NCI-H2196 (cell line): ENCODE measurements at regions not wholly inside any gene's neighbourhood (a gene's known extent, or its start where the extent isn't known, plus 50 kb on each side); places are given as distances from the start of the nearest gene placed in this dataset.

Source experiments
- DNase-seq: peaks from one replicate; lab custom pipeline; 2025; ENCODE audit not compliant: unreplicated experiment; lab: John Stamatoyannopoulos, UW

GRCh38 chr4:123092586-123092985, 170.2 kb upstream of the NUDT6 start:
- no peak for DNase-seq

GRCh38 chr4:123093236-123093635, 170.8 kb upstream of the NUDT6 start:
- DNase-seq, result no peak

- no peak for DNase-seq
These were observed 173.6 kb upstream of the NUDT6 start for GRCh38 chr4:123096038-123096437.

- DNase-seq, result no peak
These were observed 180.6 kb upstream of the NUDT6 start for GRCh38 chr4:123102897-123103471.

DNA sequence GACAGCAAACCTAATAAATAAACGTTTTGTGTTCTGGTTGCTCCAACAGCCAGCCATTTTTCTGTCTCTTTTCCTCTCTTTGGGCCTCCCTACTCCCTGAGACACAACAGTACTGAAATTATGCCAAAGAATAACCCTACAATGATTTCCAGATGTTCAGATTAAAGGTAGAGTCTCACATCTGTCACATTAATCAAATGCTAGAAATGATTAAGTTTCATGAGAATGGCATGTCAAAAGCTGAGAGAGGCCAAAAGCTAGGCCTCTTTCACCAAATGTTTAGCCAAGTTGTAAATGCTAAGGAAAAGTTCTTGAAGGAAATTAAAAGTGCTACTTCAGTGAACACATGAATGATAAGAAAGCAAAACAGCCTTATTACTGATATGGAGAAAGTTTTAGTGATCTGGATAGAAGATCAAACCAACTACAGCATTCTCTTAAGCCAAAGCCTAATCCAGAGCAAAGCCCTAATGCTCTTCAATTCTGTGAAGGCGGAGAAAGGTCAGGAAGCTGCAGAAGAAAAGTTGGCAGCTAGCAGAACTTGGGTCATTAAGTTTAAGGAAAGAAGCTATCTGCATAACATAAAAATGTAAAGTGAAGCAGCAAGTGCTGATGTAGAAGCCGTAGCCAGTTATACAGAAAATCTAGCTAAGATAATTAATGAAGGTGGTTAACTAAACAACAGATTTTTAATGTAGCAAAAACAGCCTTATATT, 182.1 kb upstream of the NUDT6 start:
- no peak for DNase-seq

DNA sequence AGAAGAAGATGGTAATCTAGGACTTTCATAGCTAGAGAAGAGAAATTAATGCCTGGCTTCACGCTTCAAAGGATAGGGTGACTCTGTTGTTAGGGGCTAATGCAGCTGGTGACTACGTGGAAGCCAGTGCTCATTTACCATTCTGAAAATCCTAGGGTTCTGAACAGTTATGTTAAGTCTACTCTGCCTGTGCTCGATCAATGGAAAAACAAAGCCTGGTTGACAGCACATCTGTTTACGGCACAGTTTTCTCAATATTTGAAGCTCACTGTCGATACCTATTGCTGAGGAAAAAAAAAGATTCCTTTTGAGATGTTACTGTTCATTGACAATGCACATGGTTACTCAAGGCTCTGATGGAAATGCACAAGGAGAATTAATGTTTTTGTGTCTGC, 182.6 kb upstream of the NUDT6 start:
- DNase-seq, result no peak

DNA sequence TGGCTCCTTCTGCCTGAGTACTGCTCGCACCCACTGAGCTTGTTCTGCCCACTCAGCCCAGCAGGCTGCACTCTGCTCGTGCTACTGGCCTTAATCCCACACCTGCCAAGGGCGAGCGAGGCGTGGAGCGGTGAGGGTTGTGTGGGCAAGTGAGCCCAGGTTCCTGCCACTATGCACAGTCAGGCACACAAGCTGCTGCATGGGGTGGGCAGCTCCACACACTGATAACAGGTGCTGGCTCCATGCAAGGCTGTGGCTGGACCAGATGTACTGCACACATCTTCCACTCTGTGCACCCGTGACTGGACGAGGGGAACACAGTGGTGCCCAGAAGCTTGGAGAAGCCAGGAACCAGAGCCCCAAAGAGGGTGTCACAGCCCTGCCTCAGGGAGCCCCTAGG, 184.3 kb upstream of the NUDT6 start:
- DNase-seq, result no peak

- DNase-seq, result no peak
These were observed 185.3 kb upstream of the NUDT6 start for GRCh38 chr4:123107444-123108252.

- no peak for DNase-seq
These were observed 186.7 kb upstream of the NUDT6 start for GRCh38 chr4:123109139-123109538.

- no peak for DNase-seq
These were observed 187.8 kb upstream of the NUDT6 start for GRCh38 chr4:123110147-123110546.

- no peak for DNase-seq
These were observed 188.3 kb upstream of the NUDT6 start for GRCh38 chr4:123110685-123111084.

DNA sequence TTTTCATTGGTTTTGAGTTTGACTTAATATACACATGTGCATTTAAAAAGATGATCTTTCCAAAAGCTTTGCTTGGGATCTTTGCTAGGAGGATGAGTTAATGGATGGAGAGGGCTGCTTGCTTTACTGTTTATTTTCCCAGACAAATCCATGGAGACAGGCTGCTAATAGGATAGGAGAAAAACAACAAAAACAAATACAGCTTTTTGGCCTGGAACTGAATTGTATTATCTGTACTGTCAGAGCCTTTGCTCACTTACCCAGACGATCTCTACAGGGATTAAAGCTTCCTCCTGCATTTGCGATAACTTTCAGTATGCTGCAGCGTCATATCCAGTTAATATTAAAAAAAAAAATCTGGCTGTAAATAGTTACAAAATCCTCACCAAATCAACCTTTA, 190.8 kb upstream of the NUDT6 start:
- DNase-seq, result no peak

- no peak for DNase-seq
These were observed 191.9 kb upstream of the NUDT6 start for GRCh38 chr4:123114084-123114914.

GRCh38 chr4:123114915-123115756, 192.7 kb upstream of the NUDT6 start:
- no peak for DNase-seq

DNA sequence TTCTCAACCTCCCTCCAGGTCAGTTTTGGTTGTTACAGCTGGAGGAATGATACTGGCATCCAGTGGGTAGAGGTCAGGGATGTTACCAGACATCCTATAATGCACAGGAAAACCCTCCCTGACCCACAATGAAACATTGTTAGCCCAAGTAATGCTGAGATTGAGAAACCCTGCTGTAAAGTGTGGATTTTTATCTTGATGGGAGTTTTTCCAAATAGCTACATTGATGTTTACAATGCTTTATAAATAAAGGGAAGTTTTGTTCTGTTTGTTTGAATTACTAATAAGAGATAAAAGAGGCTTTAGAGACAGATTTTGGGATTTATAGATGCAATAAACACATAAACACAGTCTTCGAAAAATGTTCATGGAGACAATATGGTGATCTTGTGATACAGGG, 194.0 kb upstream of the NUDT6 start:
- no peak for DNase-seq

- DNase-seq, result no peak
These were observed 198.1 kb upstream of the NUDT6 start for GRCh38 chr4:123120473-123120872.

GRCh38 chr4:123121241-123121907, 199.0 kb upstream of the NUDT6 start:
- no peak for DNase-seq

GRCh38 chr4:123125477-123125876, 203.1 kb upstream of the NUDT6 start:
- no peak for DNase-seq

- peak; percentile 3 for DNase-seq
These were observed 204.8 kb upstream of the NUDT6 start for GRCh38 chr4:123127218-123127617.

- DNase-seq, result no peak
These were observed 205.5 kb upstream of the NUDT6 start for GRCh38 chr4:123127875-123128274.
